ENCODE measurements at regions not wholly inside any gene's neighbourhood (a gene's known extent, or its start where the extent isn't known, plus 50 kb on each side); places are given as distances from the start of the nearest gene placed in this dataset.
A peak's percentile ranks its signal among the peaks of the same experiment; 100 is the strongest.
"Not testable (repeated sequence)": the region's sequence is repeated elsewhere in the genome, so short reads cannot be mapped to it uniquely, and the experiment has no call there.

DNA sequence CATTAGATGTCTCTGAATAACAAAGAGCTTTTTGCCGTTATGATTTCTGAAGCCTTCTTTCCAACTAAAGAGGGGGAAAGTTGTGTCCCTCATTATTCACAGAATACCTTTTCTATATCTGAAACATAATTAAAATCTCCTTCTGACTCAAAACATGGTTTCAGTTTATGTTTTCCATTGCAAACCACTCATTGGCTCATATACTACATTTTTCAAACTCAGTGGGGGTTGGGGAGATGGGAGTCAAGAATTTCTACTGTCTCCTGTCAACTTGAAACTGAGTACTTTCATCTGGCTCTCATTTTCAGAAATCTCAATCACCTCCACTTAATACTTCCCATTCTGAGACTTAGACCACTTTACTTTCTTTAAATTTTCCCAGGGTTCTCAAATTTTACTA, 1839.5 kb upstream of the PCDH10 start:
- intact Hi-C loops (cut with DNase I), result no loop called here

DNA sequence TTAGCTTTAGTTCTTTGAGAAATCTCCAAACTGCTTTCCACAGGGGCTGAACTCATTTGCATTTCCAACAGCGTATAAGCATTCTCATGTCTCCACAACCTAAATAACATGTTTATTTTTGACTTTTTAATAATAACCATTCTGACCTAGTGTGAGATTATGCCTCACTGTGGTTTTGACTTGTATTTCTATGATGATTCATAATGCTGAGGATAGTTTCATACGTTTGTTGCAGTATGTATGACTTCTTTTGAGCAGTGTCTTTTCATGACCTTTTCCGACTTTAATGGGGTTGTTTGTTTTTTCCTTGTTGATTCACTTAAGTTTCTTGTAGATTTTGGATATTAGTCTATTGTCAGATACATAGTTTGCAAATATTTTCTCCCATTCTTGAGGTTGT, 1833.0 kb upstream of the PCDH10 start:
- DNase-seq (ENCODE audit: low spot score) (no peak), ATAC-seq (no peak)
- intact Hi-C loops (cut with DNase I), result no loop called here

More for the DNA sequence above, 1839.5 kb upstream of the PCDH10 start:
- DNase-seq (ENCODE audit: low spot score) (no peak), ATAC-seq (no peak)

DNA sequence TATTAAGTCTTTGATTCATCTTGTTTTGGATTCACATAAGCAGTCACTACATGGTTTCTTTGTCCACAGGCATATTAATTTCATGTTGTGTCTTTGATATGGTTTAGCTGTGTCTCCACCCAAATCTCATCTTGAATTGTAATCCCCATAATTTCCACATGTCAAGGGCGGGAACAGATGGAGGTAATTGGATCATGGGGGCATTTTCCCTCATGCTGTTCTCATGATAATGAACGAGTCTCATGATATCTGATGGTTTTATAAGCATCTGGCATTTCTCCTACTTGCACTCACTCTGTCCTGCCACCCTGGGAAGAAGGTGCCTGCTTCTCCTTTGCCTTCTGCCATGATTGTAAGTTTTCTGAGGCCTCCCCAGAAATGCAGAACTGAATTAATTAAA, 1811.2 kb upstream of the PCDH10 start:
- DNase-seq (ENCODE audit: low spot score) (no peak), ATAC-seq (no peak)
- intact Hi-C loops (cut with DNase I), result no loop called here

DNA sequence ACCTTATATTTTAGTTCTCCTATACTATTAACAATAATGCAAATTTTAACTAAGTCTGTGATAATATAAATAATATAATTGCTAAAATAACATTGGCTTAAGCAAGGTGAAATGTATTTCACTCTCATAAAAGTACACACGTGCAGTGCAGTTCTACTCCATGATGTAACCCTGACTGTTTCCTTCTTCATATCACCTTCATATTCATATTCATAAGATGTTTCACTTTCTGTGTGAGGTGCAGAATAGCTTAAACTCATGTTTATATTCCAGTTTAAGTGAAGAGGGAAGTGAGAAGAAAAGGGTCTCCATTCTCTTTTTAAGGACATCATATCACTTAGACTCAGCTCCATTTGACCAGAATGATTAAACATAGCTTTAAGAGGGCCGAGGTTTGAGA, 1810.0 kb upstream of the PCDH10 start:
- intact Hi-C loops (cut with DNase I), result no loop called here
- DNase-seq (ENCODE audit: low spot score) (no peak), ATAC-seq (no peak)

DNA sequence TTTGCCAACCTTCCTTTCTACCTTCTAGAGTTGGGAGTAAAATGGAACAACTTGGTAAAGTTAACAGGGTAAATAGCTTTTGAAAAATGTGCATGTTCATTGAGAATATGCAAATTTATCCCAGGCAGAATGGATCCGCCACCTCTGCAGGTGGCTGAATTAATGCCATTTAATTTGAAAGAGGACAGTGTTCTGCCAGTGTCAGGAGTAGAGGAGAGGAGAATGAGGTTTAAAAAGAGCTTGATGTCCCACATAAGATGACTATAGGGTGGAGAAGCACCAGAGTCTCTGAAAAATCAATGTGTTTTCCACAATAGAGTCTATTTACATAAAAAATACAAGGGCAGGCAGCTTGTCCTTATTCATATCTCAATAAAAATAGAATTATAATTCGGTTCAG, 1804.3 kb upstream of the PCDH10 start:
- ATAC-seq (no peak), DNase-seq (ENCODE audit: low spot score) (no peak)
- intact Hi-C loops (cut with DNase I), result no loop called here

DNA sequence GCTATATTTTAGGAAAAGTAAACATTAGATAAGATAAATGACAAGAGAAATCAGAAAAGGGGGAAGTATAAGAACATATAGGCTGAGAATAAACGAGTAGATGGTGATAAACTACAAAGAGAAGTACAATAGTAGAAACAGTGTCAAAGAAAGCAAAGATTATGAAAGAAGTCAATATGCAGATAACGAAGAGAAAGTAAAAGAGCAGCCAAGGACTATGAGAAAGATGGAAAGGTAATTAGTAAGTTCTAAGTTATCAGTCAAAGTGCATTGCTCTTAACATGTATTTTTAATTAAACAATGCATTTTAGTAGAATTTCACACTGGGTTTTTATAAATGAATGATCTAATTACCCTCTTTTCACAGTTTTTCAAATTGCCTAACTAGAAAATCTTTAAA, 1801.3 kb upstream of the PCDH10 start:
- intact Hi-C loops (cut with DNase I), result no loop called here
- DNase-seq (ENCODE audit: low spot score) (no peak), ATAC-seq (no peak)

DNA sequence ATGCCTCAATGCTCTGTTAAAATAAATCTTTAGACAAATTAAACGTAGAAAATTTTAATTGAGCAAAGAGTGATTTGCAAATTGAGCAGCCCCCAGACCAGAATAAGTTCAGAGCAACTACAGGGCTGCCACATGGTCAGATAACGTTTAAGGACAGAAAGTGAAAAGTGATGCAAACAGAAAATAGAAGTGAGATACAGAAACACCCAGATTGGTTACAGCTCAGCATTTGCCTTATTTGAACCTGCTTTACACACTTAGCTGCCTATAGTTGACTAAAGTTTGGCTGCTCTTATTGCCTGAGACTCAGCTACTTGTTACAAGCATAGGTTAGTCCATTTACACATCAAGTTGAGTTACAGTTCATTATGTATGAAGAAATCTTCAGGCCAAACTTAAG, 1800.8 kb upstream of the PCDH10 start:
- DNase-seq (ENCODE audit: low spot score), result no peak
- intact Hi-C loops (cut with DNase I), result no loop called here
- no peak for ATAC-seq

DNA sequence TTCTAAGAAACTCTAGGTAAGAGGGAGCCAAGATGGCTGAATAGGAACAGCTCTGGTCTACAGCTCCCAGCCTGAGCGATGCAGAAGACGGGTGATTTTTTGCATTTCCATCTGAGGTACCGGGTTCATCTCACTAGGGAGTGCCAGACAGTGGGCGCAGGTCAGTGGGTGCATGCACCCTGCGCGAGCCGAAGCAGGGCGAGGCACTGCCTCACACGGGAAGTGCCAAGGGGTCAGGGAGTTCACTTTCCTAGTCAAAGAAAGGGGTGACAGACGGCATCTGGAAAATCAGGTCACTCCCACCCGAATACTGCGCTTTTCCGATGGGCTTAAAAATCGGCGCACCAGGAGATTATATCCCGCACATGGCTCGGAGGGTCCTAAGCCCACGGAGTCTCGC, 1796.7 kb upstream of the PCDH10 start:
- DNase-seq (ENCODE audit: low spot score), result not testable (repeated sequence)

DNA sequence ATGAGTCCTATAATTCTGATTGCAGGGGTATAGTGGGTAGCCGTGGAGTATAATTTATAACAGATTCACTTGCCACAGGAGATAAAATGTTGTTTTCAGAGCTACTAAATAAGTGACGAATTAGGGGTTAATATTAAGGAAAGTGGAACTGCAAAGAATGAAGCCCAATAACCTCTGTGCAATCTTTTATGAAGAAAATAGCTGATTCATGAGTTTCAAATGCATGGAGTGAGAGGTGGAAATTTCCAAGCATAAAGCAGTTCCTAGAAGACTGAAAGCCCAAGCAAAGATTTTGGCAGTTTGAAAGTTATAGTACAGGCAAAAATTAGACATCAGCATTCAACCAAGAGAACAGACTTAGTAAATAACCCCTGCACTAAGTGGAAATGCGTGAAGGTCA, 1782.4 kb upstream of the PCDH10 start:
- intact Hi-C loops (cut with DNase I), result no loop called here
- DNase-seq (ENCODE audit: low spot score) (no peak), ATAC-seq (no peak)

More for the DNA sequence above, 1796.7 kb upstream of the PCDH10 start:
- intact Hi-C loops (cut with DNase I); ATAC-seq: not testable (repeated sequence)

DNA sequence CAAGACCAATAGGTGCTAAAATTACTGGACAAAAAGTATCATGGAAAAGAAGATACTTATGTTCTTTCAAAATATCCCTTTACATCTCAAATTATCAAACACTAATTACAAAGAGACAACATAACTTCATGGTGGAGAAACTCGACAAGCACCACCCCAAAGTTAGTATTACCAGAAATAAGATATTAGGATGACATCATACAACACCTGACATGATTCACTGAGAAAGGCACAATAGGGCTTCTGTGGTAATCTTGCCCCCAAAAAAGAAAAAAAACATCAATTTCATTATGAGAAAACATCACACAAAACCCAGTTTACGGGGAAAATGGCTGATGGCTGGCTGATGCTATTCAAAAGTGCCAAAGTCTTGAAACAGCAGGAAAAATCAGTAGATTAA, 1781.7 kb upstream of the PCDH10 start:
- DNase-seq (ENCODE audit: low spot score) (no peak), ATAC-seq (no peak)
- intact Hi-C loops (cut with DNase I), result no loop called here

DNA sequence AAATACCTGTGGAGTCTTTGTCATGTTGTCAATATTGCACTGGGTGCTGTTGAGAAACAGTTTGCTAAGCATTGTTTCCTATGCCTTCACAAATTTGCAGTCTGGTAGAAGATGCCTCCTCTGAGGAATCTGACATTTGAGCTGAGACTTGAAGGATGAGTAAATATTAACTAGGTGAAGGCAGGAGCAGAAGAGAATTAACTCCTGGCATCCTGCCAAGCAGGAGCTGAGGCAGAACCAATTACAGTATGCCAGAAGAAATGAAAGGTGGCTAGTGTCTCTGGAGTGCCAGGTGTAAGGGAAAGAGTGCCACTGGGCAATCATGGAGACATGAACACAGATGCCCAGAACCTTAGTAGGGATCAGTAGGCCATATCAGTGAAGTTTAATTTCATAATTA, 1778.2 kb upstream of the PCDH10 start:
- no peak for ATAC-seq
- DNase-seq (ENCODE audit: low spot score), result no peak
- intact Hi-C loops (cut with DNase I), result no loop called here

DNA sequence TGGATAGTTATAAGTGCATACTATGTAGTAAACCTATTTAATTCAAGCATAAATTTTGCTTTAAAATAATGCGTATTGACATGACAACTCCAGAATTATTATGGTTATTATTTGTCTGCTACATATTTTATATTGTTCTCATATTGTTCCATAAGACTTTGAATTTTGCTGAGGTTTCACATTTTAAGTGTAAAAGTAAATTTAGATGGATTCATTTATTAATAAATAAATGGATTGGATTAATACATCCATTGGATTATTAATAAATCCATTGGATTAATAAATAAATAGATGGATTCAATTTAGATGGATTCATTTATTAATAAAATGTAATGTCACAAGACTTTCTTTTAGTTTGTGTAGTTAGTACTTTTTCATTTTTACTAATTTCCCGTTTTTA, 1768.0 kb upstream of the PCDH10 start:
- intact Hi-C loops (cut with DNase I), result no loop called here
- DNase-seq (ENCODE audit: low spot score) (no peak), ATAC-seq (no peak)

DNA sequence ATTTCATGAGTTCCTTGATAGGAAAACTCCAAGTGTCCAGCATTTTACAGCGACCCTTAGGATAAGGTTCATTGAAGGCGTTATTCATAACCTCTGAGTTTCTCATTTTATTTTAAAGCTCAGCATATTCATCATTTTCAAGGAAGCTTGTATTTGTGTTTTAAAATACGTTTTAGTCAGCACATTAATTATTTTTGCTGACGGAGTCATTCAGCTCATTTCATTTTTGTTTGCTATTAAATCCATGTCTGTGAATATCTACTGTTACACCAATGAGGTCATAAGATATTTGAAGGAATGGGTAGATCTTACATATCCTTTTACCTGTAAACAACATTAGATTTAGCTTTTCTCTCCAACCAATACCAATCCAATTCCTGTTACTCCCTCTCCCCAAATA, 1766.3 kb upstream of the PCDH10 start:
- intact Hi-C loops (cut with DNase I), result no loop called here

DNA sequence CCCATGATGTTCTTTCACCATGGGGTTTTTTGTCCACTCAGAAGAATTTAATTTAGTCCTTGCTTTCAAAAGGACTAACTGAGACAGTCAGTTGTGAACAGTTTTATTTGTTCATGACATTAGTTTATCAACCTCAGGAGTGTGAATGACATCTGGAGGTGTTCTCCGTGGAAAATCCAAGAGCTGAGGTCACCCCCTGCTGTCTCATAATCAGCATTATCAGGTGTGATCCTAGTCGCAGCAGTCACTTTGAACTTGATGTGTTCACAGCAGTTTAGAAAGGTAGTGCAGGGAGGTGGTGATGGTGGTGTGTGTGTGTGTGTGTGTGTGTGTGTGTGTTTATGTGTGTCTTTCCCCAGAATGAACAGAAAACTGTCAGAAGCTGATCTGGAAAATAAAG, 1760.8 kb upstream of the PCDH10 start:
- ATAC-seq (no peak), DNase-seq (ENCODE audit: low spot score) (no peak)
- intact Hi-C loops (cut with DNase I), result no loop called here

More for the DNA sequence above, 1766.3 kb upstream of the PCDH10 start:
- no peak for DNase-seq (ENCODE audit: low spot score)
- no peak for ATAC-seq

DNA sequence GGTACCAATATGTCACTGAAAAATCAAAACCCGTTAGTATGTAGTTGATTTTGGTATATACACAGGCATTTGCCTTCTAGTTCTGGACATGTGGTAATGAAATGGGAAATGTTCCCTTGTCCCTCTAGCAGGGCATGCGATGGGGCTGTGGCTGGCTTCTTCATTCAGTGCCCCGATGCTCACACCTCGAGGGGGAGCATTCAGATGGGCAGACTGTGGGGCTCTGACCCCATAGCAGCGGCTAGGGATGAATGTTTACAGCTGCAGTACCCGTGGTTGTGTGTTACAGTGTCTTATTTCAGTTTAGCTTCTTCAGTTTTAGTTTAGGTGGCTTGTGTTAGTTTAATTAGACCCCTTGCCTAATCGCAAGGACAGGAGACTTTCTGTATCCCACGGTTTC, 1741.0 kb upstream of the PCDH10 start:
- DNase-seq (ENCODE audit: low spot score), result no peak
- ATAC-seq, result no peak
- intact Hi-C loops (cut with DNase I), result no loop called here

DNA sequence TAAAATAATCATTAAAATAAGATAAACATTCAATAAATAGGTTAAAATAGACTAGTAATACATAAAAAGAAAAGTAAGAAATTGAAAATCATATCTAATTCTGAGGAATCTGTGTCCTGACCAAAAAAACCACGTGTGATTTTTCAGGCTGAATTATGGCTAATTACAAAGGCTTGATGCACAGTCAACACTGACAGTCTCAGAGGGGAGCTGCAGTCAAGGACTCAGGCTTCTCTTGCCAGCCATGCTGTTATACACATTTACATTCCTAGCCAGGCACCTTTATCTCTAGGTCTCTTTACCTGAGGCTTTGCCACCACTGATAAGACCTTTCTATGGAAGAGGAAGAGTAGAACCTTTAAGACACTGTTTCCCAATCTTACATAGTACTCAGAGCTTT, 1737.7 kb upstream of the PCDH10 start:
- DNase-seq (ENCODE audit: low spot score) (no peak), ATAC-seq (no peak)
- intact Hi-C loops (cut with DNase I), result no loop called here

DNA sequence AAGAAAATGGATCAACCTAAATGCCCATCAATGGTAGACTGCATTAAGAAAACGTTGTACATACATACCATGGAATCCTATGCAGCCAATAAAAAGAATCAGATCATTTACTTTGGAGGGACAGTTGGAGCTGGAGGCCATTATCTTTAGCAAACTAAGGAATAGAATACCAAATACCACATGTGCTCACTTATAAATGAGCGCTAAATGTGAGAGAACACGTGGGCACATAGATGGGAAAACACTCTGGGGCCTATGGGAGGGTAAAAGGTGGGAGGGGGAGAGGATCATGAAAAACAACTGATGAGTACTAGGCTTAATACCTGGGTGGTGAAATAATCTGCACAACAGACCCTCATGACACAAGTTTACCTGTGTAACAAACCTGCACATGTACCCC, 1729.9 kb upstream of the PCDH10 start:
- intact Hi-C loops (cut with DNase I), result no loop called here
- no peak for DNase-seq (ENCODE audit: low spot score)
- no peak for ATAC-seq

DNA sequence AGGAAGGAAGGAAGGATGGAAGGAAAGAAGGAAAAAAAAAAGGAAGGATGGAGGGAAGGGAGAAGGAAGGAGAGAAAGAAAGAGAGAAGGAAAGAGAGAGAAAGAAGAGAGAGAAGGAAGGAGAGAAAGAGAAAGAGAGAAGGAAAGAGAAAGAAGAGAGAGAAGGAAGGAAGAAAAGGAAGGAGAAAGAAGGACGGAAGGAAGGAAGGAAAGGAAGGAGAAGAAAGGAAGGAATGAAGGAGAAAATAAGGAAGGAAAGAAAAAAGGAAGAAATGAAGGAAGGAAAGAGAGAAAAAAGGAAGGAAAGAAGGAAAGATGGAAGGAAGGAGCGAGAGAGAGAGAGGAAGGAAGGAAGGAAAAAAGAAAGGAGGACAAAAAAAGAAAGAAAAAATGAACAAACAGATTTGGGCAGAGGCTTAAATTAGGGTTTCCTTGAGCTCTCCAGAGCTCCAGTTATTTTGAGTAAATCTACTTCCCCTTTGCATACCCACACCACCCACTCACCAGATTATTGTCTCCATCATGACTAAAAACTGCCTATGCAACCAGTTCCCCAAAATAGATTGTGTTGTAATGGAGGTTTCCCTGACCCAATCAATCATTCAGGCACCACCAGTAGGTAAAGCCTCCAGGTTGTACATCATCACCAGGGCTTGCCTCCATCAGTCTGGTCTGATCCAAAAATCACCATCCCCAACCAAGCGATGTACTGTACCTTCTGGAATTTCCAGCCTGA, 1722.9 kb upstream of the PCDH10 start:
- intact Hi-C loops (cut with DNase I), result no loop called here

DNA sequence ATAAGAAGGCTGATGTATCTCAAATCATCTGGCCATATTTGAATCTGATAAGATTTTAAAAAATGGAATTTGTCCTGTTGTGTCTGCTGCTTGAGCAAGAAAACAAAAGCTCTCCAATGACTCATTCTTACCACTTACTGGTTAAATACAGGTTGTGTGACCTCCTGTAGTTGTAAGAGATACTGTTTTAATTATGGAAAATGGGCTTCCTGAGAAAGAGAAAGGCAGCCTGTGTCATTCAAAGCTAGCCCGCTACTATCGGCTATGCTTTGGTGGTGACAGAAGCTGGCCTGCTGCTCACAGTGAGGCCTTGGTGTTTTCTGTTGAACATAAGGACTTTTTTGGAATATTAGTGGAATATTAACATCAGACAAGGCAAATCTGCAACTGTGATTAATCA, 1722.1 kb upstream of the PCDH10 start:
- intact Hi-C loops (cut with DNase I), result no loop called here
- DNase-seq (ENCODE audit: low spot score), result no peak
- ATAC-seq, result no peak

More for the DNA sequence above, 1722.9 kb upstream of the PCDH10 start:
- ATAC-seq (no peak), DNase-seq (ENCODE audit: low spot score) (no peak)

DNA sequence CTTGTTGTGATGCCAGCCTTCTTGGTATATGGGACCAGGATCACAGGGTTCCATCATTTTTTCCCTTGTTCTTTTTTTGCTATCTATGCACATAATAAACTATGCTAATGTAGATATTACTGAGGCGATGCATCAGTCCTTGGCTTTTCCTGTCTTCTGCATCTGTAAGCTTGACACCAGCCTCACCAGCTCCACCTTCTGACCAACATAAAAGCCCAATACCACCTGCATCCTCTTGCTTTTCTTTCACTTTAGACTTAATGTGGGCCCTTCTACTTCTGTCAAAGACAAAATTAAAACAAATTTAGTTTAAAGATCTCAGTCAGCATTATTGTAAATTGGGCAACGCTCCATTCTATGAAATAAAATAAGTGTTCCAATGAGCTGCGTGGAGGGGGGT, 1718.8 kb upstream of the PCDH10 start:
- DNase-seq (ENCODE audit: low spot score) (no peak), ATAC-seq (no peak)
- intact Hi-C loops (cut with DNase I), result no loop called here

DNA sequence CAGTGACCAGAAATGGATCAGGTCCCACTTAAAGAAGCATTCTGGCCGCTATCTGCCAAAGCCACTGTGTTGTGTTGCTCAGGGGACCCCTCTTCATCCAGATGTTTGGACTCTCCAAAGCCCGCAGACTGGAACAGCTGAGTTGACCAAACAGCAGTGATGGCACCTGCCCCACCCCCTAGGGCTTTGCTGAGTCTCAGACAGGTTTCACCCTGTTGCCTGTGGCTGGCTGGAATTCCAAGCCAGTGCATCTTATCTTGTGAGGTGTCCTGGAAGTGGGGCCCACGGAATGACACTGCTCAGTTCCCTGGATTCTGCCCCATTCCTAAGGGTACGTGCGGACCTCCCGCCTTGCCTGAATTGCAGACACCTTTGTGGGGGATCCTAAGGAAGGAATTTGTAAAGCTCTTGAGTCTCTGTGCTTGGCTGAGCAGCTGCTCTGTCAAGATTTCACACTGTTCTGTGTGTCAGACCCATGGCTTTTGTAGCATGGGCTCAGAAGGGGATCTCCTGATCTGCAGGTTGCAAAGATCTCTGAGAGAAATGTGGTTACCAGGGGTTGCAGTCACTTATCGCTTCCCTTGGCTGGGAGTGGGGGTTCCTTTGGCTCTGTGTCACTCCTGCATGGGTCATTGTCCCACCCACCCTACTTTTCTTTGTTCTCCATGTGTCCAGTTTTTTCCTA, 1707.9 kb upstream of the PCDH10 start:
- peak; percentile 17 for ATAC-seq
- intact Hi-C loops (cut with DNase I), result no loop called here
- no peak for DNase-seq (ENCODE audit: low spot score)

Measured in sciatic nerve (tissue), 2 donors.